HG02840 (cell line): ENCODE measurements at regions not wholly inside any gene's neighbourhood (a gene's known extent, or its start where the extent isn't known, plus 50 kb on each side); places are given as distances from the start of the nearest gene placed in this dataset.
A peak's percentile ranks its signal among the peaks of the same experiment; 100 is the strongest.
"Not testable (repeated sequence)": the region's sequence is repeated elsewhere in the genome, so short reads cannot be mapped to it uniquely, and the experiment has no call there.

Experiments
- ATAC-seq: cut with Tn5 transposase; IDR thresholded peaks from one replicate; pipeline ENCODE4 v1.9.1; 2021; ENCODE audit warnings: mild to moderate bottlenecking, moderate library complexity, moderate number of reproducible peaks; ENCODE audit not compliant: unreplicated experiment, low FRiP score

DNA sequence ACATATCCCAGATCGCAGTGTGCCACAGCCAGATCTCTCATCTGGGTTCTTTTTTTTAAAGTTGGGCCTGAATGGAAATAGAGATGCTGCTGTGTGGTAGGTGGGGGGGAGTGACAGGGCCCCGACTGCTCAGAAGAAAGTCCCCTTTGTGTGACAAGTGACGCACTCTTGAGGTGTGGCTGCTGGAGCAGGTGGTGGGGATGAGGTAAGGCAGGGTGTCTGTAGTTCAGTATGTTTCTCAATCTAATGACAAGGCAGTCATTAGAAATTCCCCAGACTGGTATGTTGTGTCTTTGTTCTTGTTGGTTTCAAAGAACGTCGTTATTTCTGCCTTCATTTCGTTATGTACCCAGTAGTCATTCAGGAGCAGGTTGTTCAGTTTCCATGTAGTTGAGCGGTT, 128.8 kb upstream of the TACR1 start:
- ATAC-seq, result no peak

DNA sequence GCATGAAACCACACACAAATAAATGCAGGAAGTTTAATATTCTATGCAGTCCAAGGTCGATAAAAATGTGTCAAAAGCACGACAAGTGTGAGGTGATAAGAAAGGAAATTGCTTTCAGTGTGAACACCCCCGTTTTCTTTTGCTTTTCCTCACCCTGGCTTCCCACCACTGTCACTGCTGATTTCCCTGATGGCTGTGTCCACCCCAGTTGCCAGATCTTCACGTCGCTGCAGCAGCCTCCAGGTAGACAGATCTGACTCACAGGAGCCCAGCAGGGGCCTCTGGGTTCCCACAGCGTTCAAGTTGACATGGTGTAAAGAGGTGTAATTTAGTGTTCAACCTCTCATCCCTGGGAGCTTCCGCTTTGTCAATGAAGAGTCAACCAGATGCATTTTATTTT, 128.0 kb upstream of the TACR1 start:
- ATAC-seq, result no peak

DNA sequence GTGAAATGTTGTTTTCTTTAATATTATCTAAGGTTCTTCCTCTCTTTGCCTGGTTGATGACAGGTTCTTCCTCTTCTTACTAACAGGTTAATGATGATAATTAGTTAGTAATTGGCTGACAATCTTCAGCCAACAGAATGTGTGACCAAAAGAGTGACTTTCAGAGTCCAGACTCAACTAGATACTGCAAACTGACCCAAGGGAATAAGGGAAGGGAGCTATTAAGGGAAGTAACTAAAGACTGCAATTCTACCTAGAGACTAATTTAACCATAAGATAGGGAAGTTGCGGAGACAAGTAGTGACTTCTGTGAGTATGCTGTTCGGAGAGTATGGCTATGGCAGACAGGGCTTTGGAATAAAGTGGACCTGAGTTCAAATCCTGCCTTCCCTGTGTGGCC, 127.3 kb upstream of the TACR1 start:
- ATAC-seq, result no peak

DNA sequence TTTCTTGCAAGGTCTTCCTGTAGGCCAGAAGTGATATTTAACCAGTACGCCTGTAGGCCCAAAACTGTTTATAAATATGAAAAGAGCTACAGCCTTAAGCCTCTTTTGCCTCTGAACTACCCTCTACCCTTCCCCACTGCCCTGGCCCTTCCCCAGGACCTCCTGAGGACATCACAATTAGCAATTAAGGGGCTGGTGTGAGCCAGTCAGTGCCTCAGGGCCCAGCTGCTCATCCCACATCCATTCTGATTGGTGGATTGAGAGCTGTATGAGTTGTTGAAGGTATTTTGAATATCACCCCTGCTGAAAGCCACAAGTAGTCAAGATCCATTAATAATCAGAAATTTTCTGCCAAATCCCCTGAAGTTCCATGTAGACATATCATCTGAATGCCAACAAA, 126.3 kb upstream of the TACR1 start:
- no peak for ATAC-seq

DNA sequence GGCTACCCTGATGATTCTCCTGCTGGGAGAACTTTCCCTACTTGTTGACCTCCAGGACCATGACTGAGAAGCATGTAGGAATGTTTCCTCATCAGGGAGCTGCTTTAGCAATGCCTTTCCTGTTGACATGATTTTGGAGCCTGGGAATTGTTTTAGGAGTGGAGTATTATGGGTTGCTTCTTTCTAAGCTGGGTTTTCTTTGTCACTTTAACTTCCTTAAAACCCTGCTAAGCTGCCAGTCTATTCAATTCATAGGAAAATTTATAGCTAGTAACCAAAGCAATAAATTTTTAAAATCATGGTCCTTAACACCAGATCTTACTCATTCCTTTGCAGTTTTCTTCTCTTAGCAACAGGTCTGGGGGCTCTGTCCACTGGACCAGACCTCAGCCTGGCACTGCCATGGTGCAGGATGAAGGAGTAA, 125.6 kb upstream of the TACR1 start:
- no peak for ATAC-seq

DNA sequence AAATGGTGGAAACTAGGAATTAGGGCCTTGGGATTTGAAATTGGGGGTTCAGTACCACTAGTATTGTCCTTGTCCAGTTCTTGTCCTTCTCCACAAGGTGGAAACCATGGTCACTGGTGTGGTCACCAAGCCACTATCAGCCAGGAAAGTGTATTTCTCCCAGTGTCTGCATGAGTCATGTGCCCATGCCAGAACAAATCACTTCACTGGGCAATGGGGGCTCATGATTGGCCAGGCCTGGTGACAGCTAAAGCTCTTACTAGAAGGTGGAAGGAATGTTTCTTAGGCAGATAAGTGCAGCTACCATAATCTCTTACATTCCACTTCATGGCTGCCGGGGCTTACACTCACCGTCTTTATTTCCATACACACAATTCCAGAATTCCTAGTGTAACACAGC, 124.8 kb upstream of the TACR1 start:
- ATAC-seq, result no peak

DNA sequence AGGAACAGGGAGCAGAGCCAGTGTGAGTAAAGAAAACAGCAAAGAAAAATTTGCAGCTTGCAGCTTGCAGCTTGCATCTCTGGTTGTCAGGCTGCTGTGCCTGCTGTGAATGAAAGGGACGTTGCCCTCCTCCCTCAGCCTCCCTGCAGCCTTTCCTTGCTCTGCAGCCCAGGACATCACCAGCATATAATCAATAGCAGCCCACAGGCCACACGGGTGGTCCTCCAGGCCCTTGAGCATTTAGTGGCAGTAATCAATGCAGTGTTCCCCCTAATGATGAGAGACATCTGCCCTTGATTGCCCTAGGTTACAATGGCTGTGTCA, 122.2 kb upstream of the TACR1 start:
- no peak for ATAC-seq

DNA sequence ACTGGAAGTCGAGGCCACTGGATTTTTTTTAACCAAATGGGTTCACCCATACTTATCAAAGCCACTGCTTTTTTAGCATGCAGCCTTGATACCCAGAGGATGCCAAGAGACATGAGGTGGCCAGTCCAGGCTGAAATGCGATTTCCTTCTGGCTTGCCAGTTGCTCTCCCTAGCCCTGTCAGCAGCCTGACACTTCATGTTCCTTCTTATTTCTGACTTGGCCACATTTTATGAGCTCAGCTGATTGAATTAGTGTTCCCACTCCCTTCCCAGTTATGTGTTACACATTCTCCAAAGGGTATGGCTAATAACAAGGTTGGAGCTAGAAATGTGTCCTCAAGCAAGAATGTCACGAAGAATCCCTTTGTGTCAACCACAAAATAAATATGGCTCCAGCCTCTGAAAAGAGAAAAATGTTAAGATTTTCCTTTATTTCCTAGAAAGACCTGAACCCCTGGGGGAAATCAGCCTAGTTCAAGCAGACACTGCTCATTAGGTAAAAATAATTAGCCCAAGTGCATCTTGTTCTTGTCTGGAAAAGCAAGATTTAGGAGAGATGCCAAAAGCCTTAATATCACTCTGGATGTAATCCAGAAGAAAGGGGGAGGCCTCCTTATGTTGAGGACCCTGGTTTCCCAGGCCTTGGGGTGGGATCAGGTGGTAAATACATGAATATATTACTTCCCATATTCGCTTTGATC, 121.7 kb upstream of the TACR1 start:
- ATAC-seq, result no peak

DNA sequence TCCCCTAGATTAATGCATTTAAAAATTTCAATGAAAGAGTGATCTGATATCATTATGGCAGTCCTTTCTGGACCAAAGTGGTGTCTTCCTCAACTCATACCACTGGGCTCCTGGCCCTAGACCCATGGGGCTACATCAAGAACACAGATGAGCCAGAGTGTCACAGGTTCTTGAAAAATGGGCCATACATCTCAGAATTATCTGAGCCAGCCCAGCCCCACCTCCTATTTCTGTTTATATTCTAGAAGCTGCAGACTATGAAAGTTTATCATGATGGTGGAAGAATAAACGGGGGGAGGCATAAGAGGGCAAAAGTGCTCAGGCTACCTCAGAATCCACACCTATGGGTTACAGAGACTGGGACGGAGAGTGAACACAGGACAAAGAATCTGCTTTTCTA, 120.6 kb upstream of the TACR1 start:
- no peak for ATAC-seq

DNA sequence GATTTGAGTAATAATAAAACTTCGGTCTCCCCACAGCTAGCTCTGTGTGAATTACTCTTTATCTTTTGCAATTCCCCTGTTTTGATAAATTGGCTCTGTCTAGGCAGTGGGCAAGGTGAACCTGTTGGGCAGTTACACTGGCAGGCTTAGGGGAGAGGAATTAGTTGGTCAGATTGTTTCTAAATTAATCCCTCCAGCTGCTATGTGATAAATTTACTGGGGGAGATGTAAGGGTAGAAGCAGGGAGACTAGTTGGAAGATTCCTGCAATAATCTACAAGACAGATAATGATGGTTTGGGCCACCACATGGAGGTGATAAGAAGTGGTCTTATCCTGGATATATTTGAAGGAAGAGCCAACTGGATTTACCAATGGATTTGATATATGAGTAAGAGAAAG, 118.5 kb upstream of the TACR1 start:
- no peak for ATAC-seq

DNA sequence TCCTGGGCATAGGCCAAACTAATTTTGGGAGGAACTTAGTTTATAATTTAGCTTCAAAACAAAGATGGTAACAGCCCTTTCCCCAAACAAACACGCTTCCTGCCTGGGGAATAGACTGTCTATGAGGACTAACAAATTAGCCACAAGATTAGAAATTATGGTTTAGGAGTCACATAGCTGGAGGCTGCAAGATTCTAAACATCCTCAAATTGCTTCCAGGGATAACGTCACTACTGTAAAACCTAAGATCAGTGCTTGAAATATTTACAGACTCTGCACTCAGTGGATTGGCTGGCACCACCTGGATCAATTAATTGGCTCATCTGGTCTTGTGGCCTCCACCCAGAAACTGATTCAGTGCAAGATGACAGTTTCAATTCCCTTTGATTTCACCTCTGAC, 118.0 kb upstream of the TACR1 start:
- no peak for ATAC-seq

DNA sequence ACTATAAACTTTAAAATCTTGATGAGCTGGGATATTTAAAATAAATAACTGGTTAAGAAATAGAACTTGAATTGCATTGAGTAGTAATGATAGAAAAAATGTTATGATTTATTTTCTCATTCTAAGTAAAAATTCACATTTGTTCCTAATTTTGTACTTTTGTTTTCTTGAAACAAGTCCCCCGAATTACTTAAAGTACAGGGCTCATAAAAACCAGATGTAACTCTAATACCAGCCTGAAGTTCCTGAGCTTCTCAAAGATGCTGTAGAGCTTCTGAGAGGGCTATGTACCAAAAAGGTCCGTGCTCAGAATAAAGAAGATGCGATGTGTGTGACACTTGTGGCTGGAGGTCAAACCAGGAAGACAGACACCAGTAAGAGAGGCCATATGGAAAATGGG, 116.1 kb upstream of the TACR1 start:
- no peak for ATAC-seq

DNA sequence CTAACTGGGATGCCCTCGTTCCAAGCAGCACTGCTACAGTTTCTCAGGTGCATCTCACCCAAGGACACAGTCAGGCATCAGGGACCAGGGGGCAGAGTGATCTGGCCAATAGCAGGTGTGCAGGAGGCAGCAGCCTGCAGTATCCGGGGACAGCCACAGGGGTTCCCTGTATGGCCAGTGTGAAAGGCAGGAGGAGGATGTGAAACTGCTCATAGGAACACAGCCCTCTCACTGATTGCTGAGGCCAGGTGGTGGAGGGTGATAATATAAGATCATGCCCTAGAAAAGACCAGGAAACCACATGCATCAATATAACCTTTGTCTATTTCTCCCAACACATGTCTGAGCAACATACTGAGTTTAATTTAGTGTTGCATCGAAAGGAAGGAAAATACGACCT, 112.7 kb upstream of the TACR1 start:
- peak; percentile 100 for ATAC-seq

DNA sequence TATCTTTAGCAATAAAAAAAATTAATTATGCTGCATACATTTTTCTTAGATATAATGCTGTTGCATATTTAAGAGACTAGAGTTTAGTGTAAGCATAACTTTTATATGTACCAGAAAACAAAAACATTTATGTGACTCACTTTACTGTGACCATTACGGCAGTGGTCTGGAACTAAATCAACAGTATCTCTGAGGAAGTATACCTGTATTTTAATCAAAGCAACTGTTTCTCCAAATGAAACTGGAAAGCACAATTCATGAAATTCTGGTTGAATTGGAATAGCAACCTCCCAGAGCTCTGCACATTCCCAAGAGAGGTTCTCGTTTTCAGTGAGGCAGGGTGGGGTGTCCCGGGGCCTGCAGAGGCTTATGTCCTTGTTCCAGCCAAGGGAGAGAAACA, 112.2 kb upstream of the TACR1 start:
- ATAC-seq, result no peak

DNA sequence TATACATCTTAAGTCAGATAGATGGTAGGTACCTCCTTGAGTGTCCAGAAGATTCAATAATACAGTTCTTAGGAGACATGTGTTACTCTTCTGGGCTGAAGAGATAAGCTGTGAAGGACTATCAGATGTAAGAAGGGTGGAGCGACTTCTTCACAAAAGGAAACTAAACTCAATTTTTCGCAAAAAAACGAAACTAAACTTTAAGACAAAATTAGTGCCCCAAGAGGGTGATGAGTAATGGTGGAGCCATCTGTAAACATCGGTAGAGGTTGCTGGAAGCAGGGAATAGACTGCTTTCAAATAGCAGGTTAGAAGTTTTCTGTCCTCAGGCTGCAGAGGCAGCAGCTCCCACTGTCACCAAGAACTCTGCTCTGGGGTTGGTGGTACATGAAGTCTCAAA, 111.6 kb upstream of the TACR1 start:
- ATAC-seq, result no peak

DNA sequence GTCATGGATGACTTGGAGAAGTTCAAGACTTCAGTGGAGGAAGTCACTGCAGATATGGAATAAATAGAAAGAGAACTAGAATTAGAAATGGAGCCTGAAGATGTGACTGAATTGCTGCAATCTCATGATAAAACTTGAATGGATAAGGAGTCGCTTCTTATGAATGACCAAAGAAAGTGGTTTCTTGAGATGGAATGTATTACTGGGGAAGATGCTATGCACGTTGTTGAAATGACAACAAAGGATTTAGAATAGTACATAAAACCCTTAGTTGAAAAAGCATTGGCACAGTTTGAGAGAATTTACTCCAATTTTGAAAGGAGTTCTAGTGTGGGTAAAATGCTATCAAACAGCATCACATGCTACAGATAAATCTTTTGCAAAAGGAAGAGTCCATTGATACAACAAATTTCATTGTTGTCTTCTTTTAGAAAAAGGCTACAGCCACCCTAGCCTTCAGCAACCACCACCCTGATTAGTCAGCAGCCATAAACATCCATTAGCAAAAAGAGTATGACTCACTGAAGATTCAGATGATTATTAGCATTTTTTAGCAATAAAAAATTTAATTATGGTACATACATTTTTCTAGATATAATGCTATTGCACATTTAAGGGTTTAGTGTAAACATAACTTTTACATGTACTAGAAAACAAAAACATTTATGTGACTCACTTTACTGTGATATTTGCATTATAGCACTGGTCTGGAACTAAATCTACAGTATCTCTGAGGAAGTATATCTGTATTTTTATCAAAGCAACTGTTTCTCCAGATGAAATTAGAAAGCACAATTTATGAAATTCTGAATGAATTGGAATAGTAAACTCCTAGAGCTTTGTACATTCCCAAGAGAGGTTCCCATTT, 110.5 kb upstream of the TACR1 start:
- ATAC-seq, result no peak

DNA sequence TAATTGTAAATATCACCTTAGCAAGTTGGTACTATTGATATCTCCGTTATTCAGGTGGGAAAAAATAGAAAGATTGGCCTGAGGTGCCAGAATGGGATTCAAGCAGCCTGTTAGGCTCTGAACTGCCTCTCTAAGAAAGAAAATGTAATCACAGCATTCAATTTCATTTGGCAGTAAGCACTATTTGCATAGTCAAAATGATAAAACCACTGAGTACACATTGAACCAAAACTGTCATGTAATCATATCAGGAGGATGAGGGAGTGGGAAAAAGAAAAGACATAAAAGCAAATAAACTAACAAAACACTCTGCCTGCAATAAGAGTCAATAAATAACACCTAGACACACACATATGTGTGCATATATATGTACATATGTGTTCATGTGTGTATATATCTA, 103.9 kb upstream of the TACR1 start:
- ATAC-seq, result no peak

DNA sequence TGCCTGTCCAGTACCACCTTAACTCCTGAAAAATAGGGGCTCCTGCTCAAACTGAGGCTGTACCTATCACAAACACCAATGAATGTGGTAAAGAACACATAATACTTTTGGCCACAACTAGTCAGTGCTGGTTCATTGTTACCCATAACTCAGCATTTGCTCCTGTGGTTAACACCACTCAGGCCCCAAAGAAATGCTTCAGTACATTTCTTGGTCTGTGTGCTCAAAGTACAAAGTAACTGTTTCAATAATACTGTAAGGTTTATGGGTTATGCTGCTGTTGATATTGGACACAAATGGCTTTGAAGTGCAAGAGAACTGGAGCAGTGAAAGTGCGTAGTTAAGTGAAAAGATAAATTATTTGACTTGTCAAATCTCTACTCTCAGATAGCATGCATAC, 95.0 kb upstream of the TACR1 start:
- no peak for ATAC-seq

DNA sequence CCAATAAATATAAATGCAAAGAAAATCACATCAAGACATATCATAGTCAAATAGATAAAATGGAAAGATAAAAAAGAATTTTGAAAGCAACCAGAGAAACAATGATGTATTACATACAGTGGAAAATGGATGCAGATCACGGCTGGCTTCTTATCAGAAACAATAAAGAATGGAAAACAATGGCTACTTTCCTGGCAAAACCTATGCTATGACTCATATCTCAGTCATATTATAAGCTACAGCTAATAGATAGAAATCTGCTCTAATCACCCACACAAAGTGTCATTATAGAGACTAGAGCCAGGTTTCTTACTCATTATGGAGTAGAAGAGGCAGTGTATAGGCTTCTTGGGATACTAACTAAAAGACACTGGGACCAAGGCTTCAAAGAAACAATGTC, 93.5 kb upstream of the TACR1 start:
- no peak for ATAC-seq

DNA sequence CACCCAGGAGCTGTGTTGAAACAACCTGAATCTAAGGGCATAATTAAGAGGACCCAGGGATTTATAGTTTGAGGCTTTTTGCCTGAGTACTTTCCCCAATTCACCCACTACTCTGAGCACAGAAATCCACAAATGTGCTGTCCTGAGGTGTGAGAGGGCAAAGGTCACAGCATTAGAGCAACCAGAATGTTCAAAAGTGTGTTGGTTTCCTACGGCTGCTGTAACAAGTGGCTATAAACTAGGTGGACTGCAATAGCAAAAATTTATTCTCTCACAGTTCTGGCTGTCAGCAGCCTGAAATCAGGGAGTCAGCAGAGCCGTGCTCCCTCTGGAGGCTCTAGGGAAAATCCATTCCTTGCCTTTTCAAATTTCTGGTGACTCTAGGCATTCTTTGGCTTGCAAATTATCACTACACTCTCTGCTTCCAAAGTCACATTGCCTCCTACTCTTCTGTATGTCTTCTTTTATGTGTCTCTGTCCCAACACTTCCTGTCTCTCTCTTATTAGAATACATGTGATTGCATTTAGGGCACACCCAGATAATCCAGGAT, 91.4 kb upstream of the TACR1 start:
- no peak for ATAC-seq

DNA sequence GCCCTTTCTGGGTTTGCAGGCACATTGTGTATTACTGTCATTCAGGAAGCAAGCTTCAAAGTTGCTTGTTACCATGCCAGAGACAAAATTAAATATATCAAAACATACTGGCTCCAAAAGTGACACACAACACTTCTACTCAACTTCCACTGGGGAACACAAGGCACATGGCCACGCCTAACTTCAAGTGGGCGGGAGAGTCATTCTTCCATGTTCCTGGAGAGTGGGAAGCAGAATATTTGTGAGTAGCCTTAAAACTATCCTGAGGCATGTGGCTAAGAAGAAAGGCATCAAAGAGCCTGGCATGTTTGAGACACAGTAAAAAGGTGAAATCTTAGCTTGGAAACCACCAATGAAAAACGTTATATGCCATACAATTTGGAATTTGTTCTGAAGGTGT, 90.5 kb upstream of the TACR1 start:
- no peak for ATAC-seq

DNA sequence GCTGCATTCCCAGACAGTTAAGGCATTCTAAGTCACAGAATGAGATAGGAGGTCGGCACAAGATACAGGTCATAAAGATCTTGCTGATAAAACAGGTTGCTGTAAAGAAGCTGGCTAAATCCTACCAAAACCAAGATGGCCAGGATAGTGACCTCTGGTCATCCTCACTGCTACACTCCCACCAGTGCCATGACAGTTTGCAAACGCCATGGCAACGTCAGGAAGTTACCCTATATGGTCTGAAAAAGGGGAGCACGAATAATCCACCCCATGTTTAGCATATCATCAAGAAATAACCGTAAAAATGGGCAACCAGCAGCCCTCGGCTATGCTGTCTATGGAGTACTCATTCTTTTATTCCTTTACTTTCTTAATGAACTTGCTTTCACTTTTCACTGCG, 89.9 kb upstream of the TACR1 start:
- not testable (repeated sequence) for ATAC-seq
